Mucosa of descending colon (tissue), 3 donors: ENCODE measurements at regions not wholly inside any gene's neighbourhood (a gene's known extent, or its start where the extent isn't known, plus 50 kb on each side); places are given as distances from the start of the nearest gene placed in this dataset.

Experiments
- ATAC-seq: fragments of 200-7000 bp; cut with Tn5 transposase; one replicate; pipeline ENCODE4 v1.9.1; 2020; ENCODE audit warnings: mild to moderate bottlenecking, moderate library complexity
- DNase-seq, 3 donors: peaks; one replicate each; pipeline ENCODE4 v3.0.0-alpha.2; 2020
- H3K36me3 ChIP-seq: fragments of 200-600 bp; one replicate; pipeline ENCODE4 v1.8.0; 2021; ENCODE audit warnings: low read depth, mild to moderate bottlenecking
- H3K4me1 ChIP-seq: fragments of 200-600 bp; one replicate; pipeline ENCODE4 v1.8.0; 2021; ENCODE audit warnings: low read depth, mild to moderate bottlenecking
- H3K4me3 ChIP-seq: fragments of 200-600 bp; one replicate; pipeline ENCODE4 v1.8.0; 2021; ENCODE audit warnings: mild to moderate bottlenecking
- H3K9me3 ChIP-seq: fragments of 200-600 bp; one replicate; pipeline ENCODE4 v1.8.0; 2021; ENCODE audit warnings: mild to moderate bottlenecking
- intact Hi-C, 2 donors: fragments of 100-400 bp; cut with DNase I in 1 of 2; cut with micrococcal nuclease in 1 of 2; formaldehyde crosslinking; loops; one replicate each; pipeline versions ENCODE4 v1.11.0 to v1.11.1; 2022; cut with DNase I, micrococcal nuclease
- TF ChIP-seq, protein P1 (sequence below): fragments of 200-600 bp; IDR thresholded peaks from one replicate; pipeline ENCODE4 v1.8.0; 2022; ENCODE audit warnings: antibody characterized with exemption, mild to moderate bottlenecking
- donor health status: DM: no; HTN: no; CAD: no; lungs with moderate emphysema.
- donor health status: DM: no; HTN: no; CAD: no.
- donor health status: DM: no; HTN: yes; CAD: no.

DNA sequence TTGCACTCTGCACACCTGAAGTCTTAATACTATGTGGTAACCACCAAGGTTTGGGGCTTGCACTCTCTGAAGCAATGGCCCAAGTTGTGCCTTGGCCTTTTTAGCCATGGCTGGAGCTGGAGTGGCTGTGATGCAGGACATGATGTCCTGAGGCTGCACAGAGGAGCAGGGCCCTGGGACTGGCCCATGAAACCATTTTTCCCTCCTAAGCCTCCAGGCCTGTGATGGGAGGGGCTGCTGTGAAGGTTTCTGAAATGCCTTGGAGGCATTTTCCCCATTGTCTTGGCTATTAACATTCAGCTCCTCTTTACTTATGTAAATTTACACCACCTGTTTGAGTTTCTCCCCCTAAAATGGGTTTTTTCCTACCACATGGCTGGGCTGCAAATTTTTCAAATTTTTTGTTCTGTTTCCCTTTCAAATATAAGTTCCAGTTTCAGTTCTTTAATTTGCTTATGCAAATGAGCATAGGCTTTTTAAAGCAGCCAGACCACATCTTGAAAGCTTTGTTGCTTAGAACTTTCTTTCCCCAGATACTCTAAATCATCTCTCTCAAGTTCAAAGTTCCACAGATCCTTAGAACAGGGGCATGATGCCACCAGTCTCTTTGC is 237.4 kb upstream of the DMAC1 start:
- Histone ChIP-seq H3K4me1 (no peaks in the 10 kb centered on the region), H3K9me3 (peaks cover 22% of the 10 kb centered on the region), H3K4me3 (no peak overlapping the region), H3K36me3 (no peaks in the 10 kb centered on the region)
- intact Hi-C loops = no loop called here
- TF ChIP-seq, protein P1, sequence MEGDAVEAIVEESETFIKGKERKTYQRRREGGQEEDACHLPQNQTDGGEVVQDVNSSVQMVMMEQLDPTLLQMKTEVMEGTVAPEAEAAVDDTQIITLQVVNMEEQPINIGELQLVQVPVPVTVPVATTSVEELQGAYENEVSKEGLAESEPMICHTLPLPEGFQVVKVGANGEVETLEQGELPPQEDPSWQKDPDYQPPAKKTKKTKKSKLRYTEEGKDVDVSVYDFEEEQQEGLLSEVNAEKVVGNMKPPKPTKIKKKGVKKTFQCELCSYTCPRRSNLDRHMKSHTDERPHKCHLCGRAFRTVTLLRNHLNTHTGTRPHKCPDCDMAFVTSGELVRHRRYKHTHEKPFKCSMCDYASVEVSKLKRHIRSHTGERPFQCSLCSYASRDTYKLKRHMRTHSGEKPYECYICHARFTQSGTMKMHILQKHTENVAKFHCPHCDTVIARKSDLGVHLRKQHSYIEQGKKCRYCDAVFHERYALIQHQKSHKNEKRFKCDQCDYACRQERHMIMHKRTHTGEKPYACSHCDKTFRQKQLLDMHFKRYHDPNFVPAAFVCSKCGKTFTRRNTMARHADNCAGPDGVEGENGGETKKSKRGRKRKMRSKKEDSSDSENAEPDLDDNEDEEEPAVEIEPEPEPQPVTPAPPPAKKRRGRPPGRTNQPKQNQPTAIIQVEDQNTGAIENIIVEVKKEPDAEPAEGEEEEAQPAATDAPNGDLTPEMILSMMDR = no peak
- ATAC-seq (no peak), DNase-seq (no peak)

DNA sequence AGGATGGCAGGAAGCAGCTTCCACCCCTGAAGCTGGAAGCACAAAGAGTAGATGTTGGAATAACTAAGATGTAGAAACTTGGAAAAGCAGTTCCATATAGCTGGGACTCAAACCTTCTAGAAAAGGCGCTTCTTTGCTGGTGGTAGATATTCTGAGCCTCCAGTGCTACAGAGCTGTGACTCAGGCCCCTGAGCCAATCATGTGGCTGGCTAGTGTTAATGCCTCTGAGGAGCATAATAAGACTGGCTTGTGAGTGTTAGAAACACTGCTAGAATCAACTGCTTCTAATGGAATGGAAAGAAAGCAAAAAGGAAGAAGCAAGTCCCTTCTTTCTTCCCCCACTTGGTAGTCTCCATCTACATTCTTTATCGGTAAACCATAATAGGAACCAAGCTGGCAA is 234.2 kb upstream of the DMAC1 start:
- intact Hi-C loops = no loop called here
- TF ChIP-seq, protein P1 = no peak
- H3K36me3 ChIP-seq = no peaks in the 10 kb centered on the region
- no peak for ATAC-seq
- no peak for DNase-seq
- peaks cover 9% of the 10 kb centered on the region for H3K9me3 ChIP-seq
- no peak overlapping the region for H3K4me3 ChIP-seq
- H3K4me1 ChIP-seq = no peaks in the 10 kb centered on the region

DNA sequence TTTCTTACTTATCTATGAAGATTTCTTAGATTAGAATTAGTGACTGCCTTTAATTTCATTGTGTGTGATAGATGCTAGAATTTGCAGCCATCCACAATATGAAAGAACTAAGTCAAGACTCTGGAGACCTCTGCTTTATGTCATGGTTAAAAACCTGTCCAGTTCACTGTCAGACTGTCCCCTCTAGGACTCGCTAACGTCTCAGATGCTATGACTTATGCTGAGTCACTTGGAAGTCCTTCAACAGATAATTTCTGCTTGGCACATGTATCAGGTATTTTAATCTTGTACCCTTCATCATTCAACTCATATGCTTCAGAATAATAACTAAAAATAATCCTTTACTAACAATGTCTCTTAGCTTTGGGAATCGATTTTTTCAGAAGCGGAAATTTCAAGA is 230.5 kb upstream of the DMAC1 start:
- no peak for ATAC-seq

DNA sequence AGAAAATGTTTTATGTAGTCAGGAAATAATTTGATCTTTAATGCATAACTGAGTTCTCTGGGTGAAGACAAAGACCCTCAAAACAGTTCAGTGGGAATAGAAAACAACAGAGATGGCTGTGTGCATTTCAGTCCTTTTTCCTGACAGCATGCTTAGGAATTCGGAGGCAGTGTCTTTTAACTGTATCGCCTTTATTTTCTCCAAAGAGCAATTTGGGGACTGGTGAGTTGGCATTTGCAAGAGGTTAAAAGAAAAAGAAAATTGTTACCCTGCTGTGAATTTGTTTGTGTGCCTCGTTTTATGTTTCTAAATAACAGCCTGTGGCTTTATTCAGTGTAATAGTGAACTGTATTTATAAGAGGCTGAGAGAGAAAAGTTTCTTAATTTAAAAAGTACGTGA is 227.8 kb upstream of the DMAC1 start:
- ATAC-seq (no peak), DNase-seq (no peak)
- no peaks in the 10 kb centered on the region for H3K4me1 ChIP-seq
- TF ChIP-seq, protein P1 = no peak
- intact Hi-C loops = no loop called here
- H3K9me3 ChIP-seq = no peaks in the 10 kb centered on the region
- H3K36me3 ChIP-seq = no peaks in the 10 kb centered on the region
- H3K4me3 ChIP-seq = no peak overlapping the region

More for the DNA sequence above, 230.5 kb upstream of the DMAC1 start:
- TF ChIP-seq, protein P1 = no peak
- intact Hi-C loops = no loop called here
- DNase-seq = no peak
- Histone ChIP-seq H3K4me1 (no peaks in the 10 kb centered on the region), H3K36me3 (no peaks in the 10 kb centered on the region), H3K9me3 (no peaks in the 10 kb centered on the region), H3K4me3 (no peak overlapping the region)

DNA sequence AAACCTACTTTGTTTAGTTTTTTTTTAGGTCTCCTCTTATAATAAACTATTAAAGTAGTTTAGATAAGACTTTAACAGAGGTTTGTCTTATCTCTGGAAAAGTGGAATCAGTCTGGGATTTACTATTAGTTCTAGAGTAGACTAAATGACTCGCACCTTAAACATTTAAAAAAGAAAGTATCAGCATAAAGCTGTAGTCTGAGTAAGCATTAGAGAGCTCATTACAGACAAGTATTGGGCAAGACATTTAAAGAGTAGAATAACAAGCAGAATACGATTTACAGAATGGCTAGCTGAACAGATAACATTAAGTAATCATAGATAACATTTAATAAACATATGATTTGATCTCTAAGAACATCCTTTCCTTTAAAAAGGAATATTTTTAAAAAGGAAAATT is 226.0 kb upstream of the DMAC1 start:
- DNase-seq (no peak), ATAC-seq (no peak)
- no peaks in the 10 kb centered on the region for H3K4me1 ChIP-seq
- intact Hi-C loops = no loop called here
- H3K9me3 ChIP-seq = no peaks in the 10 kb centered on the region
- H3K4me3 ChIP-seq = no peak overlapping the region
- TF ChIP-seq, protein P1 = no peak
- H3K36me3 ChIP-seq = no peaks in the 10 kb centered on the region

DNA sequence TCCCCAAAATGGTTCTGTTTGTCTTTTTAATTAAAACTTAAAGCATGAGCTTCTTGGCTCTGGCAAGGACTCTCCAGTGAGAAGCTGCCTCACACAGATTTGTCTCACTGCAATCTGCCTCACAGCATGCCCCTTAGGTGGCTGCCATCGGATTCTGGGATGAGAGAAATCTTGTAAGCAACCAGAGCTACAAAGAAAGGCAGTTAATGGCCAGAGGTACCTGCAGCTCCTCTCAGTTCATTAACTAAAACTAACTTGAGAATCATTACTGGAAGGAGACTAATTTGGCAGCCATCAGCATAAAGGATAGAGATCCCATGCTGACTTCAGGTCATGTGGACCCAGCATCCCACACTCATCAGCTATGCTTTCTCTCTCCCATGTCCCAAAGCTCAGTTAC is 220.6 kb upstream of the DMAC1 start:
- intact Hi-C loops = no loop called here
- Histone ChIP-seq H3K9me3 (no peaks in the 10 kb centered on the region), H3K36me3 (no peaks in the 10 kb centered on the region), H3K4me1 (no peaks in the 10 kb centered on the region), H3K4me3 (no peak overlapping the region)
- DNase-seq (no peak), ATAC-seq (no peak)
- TF ChIP-seq, protein P1 = no peak
